Cardiac fibroblast (primary cell): ENCODE measurements at regions not wholly inside any gene's neighbourhood (a gene's known extent, or its start where the extent isn't known, plus 50 kb on each side); places are given as distances from the start of the nearest gene placed in this dataset.
"Not testable (repeated sequence)": the region's sequence is repeated elsewhere in the genome, so short reads cannot be mapped to it uniquely, and the experiment has no call there.

Source experiments
- DNase-seq, 2 donors: peaks; one replicate each; pipeline versions ENCODE4 v3.0.0 to v3.0.0-alpha.2; 2010; ENCODE audit warnings: low read depth in 2 of 2
- H3K4me3 ChIP-seq, 2 donors: replicated peaks in 1 of 2; 1 replicate in 1 of 2; 2 replicates in 1 of 2; pipeline ENCODE4 v1.5.1; 2011; ENCODE audit warnings: low read depth in 2 of 2, low read length in 2 of 2, mild to moderate bottlenecking in 2 of 2, moderate library complexity in 1 of 2
- TF ChIP-seq, protein P1 (sequence below): IDR thresholded peaks from one replicate; pipeline ENCODE4 v1.5.1; 2011; ENCODE audit warnings: low read depth, mild to moderate bottlenecking, low read length, inconsistent platforms

DNA sequence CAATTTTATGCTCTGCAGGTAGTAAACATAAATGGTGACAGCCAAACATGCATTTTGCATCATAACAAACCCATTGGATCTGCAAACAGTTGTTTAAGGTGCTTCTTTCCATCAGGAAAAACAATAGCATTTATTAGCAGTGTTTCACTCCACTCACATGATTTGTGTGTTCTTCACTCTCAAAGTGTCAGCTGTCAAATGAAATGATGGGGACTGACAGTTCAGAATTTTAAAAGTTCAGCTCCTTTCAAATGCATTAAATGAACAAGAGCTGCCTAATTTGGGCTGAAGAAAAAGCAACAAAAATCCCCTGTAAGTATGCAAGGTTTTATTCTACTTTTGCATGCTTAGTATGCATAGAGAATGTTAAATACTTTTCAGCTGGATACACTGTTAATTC, 145.2 kb upstream of the CDIN1 start:
- TF ChIP-seq, protein P1, sequence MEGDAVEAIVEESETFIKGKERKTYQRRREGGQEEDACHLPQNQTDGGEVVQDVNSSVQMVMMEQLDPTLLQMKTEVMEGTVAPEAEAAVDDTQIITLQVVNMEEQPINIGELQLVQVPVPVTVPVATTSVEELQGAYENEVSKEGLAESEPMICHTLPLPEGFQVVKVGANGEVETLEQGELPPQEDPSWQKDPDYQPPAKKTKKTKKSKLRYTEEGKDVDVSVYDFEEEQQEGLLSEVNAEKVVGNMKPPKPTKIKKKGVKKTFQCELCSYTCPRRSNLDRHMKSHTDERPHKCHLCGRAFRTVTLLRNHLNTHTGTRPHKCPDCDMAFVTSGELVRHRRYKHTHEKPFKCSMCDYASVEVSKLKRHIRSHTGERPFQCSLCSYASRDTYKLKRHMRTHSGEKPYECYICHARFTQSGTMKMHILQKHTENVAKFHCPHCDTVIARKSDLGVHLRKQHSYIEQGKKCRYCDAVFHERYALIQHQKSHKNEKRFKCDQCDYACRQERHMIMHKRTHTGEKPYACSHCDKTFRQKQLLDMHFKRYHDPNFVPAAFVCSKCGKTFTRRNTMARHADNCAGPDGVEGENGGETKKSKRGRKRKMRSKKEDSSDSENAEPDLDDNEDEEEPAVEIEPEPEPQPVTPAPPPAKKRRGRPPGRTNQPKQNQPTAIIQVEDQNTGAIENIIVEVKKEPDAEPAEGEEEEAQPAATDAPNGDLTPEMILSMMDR: no peak
- DNase-seq: no peak
- no peak overlapping the region for H3K4me3 ChIP-seq

DNA sequence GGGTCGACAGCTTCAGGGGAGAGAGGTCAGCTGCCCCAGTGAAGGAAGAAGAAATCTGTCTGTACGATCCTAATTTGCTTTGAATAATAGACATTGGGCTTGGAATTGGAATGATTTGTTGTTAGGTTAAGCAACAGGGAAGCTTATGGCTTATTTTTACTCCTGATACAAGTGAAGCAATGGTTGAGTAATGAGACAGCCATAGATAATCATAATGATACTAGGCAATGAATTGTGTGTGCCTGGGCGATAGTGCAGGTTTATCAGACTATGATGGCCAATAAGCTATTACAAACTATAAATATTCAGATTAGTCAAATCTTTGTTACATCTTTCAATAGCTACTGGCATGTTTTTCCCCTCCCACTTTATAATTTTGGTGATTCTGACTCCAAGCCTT, 140.9 kb upstream of the CDIN1 start:
- no peak for DNase-seq
- TF ChIP-seq, protein P1: no peak
- H3K4me3 ChIP-seq: no peak overlapping the region

DNA sequence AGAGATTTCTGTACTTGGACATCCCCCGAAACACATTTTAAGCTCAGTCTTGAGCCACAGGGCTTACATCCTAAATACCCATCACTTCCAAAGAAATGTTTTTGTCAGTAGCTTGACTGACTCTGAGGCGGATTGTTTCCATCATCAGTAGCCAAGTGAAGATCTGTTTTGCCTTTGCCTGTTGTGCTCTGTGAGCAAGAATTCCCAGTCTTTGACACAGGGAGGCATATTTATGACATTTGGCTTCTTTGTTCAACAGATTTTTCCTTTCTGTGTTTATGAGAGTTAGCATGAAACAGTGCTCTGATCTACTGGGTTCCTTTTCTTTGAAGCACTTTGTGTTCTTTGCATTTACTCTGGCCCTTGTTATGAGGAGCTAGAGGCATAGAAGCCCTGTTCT, 132.1 kb upstream of the CDIN1 start:
- DNase-seq: no peak
- H3K4me3 ChIP-seq: no peak overlapping the region
- TF ChIP-seq, protein P1: no peak

DNA sequence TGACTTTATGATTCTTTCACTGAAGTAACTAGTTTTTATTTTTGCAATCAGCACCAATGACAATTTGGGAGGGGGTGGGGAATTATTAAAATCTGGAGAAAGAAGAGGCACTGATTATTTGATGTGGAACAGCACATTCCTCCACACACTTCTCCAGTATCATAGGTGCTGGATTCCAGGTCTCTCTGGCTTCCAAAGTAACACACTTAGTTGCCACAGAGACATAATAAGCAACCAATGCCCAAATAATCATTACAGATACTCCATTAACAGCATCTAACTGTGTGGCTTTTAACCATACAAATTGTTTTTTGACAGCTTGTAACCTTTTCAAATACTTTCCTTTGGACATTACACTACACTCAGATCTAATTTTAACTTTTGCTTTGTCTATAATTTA, 131.0 kb upstream of the CDIN1 start:
- H3K4me3 ChIP-seq: no peak overlapping the region
- TF ChIP-seq, protein P1: no peak
- no peak for DNase-seq

DNA sequence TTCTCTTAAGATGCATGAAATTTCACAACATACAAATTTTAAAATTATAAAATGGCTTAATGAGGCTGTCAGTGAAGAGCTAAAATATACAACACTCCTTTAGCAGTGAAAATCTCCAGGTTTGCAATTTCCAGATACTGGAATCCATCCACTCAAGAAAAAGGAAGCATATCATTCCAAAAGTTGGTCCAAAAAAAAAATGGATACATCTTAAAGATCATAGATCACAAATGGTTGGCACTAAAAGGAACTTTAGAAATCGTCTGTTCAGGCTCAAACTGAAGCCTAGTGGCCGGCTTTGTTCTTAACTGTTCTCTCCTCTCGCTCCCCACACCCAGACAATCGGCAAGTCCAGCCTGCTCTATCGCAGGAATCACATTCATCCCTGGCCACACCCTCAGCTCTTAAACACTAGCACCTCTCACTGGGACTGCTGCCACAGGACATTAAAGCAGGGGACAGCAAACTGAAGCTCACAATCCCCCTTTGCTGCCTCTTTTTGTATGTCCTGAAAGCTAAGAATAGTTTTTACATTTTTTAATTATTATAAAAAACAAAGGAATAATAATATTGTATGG, 130.3 kb upstream of the CDIN1 start:
- TF ChIP-seq, protein P1: no peak
- no peak overlapping the region for H3K4me3 ChIP-seq
- DNase-seq: no peak

DNA sequence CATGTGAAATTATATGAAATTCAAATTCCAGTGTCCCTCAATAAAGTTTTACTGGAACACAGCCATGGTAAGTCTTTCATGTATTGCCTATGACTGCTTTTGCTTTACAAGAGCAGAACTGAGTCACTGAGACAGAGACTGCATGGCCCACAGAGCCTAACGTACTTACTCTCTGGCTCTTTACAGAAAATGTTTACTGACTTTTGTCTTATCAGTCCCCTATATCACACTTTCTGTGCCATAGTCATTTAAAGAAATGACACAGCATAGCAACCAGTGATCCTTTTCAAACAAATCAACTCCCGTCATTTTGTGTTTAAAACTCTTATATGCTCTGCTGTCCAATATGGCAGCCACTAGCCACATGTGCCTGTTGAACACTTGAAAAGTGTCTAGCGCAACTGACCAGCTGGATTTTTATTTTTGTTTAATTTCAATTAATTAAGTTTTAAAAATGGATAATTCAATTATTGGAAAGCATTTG, 129.7 kb upstream of the CDIN1 start:
- DNase-seq: peak in 1 of 2 donors; percentile 18
- H3K4me3 ChIP-seq: no peak overlapping the region
- TF ChIP-seq, protein P1: no peak

DNA sequence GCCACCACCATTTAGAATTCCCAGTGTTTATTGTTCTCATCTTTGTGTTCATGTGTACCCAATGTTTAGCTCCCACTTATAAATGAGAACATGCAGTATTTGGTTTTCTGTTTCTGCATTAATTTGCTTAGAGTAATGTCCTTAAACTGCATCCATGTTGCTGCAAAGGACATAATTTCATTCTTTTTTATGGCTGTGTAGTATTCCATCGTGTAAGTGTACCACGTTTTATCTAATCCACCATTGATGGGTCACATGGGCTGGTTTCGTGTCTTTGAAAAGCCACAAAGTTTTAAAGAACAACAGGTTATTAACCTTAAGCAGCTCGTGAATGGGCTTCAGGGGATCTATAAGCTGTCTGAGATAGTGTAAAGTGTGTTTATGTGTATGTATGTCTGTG, 125.2 kb upstream of the CDIN1 start:
- not testable (repeated sequence) for H3K4me3 ChIP-seq, DNase-seq
